B cell (primary cell): ENCODE measurements at regions not wholly inside any gene's neighbourhood (a gene's known extent, or its start where the extent isn't known, plus 50 kb on each side); places are given as distances from the start of the nearest gene placed in this dataset.

Experiments
- ATAC-seq: fragments of 200-7000 bp; cut with Tn5 transposase; one replicate; pipeline ENCODE4 v1.10.0; 2021; ENCODE audit warnings: low read depth, mild to moderate bottlenecking, moderate number of reproducible peaks, moderate library complexity
- CTCF ChIA-PET: fragments of 350-600 bp; sonication (Branson Sonifier 250); formaldehyde crosslinking; loops from one replicate; lab custom pipeline; 2021; ENCODE audit warnings: antibody characterized with exemption, inconsistent platforms; lab: Charles Lee
- POLR2A ChIA-PET: fragments of 350-600 bp; sonication (Branson Sonifier 250); formaldehyde crosslinking; loops from one replicate; lab custom pipeline; 2021; ENCODE audit warnings: antibody characterized with exemption; lab: Charles Lee
- DNase-seq: peaks from one replicate; pipeline ENCODE4 v3.0.0; 2013
- H2AFZ ChIP-seq: 2 replicates; pipeline ENCODE4 v1.6.1; 2012; ENCODE audit warnings: mild to moderate bottlenecking, low read depth, low read length; ENCODE audit not compliant: insufficient read depth, poor library complexity, severe bottlenecking
- H3K27ac ChIP-seq, 2 donors: 1 replicate in 1 of 2; 2 replicates in 1 of 2; pipeline ENCODE4 v1.5.1; 2012 to 2013; ENCODE audit warnings: low read length in 2 of 2, mild to moderate bottlenecking in 2 of 2, moderate library complexity in 1 of 2
- H3K27me3 ChIP-seq, 4 experiments: fragments of 200-600 bp in 1 of 4; sonication (generic) in 1 of 4; replicated peaks in 1 of 4; 1 replicate in 2 of 4; 2 replicates in 2 of 4; pipeline versions ENCODE4 v1.6.1 to v1.7.0; 2013 to 2016; ENCODE audit warnings: low read length in 3 of 4, mild to moderate bottlenecking in 2 of 4, mixed read lengths in 1 of 4, moderate library complexity in 1 of 4; ENCODE audit not compliant: insufficient read depth in 4 of 4, control insufficient read depth in 3 of 4; ENCODE audit errors: control extremely low read depth in 1 of 4
- H3K36me3 ChIP-seq, 2 experiments: replicated peaks in 1 of 2; 1 replicate in 1 of 2; 2 replicates in 1 of 2; pipeline versions ENCODE4 v1.6.1 to v1.7.1; 2013; ENCODE audit warnings: low read length in 1 of 2; ENCODE audit not compliant: insufficient read depth in 2 of 2, control insufficient read depth in 1 of 2; ENCODE audit errors: control extremely low read depth in 1 of 2, extremely low read depth in 1 of 2
- H3K4me1 ChIP-seq, 2 donors: fragments of 200-600 bp in 1 of 2; sonication (generic) in 1 of 2; 1 replicate in 1 of 2; 2 replicates in 1 of 2; pipeline versions ENCODE4 v1.5.1 to v1.6.1; 2013 to 2017; ENCODE audit warnings: low read length in 2 of 2; ENCODE audit not compliant: control insufficient read depth in 2 of 2, insufficient read depth in 2 of 2
- H3K4me2 ChIP-seq: replicated peaks from 2 replicates; pipeline ENCODE3; 2012; ENCODE audit warnings: mild to moderate bottlenecking, low read depth, low read length; ENCODE audit not compliant: poor library complexity, severe bottlenecking
- H3K4me3 ChIP-seq, 5 experiments: fragments of 200-600 bp in 1 of 5; sonication (generic) in 1 of 5; 1 replicate in 3 of 5; 2 replicates in 2 of 5; pipeline versions ENCODE4 v1.5.1 to v1.7.0; 2011 to 2016; ENCODE audit warnings: low read length in 4 of 5, mild to moderate bottlenecking in 4 of 5, low read depth in 2 of 5, control low read depth in 1 of 5, moderate library complexity in 1 of 5; ENCODE audit not compliant: insufficient read depth in 1 of 5; ENCODE audit errors: control extremely low read depth in 1 of 5, extremely low read depth in 1 of 5
- H3K79me2 ChIP-seq: fragments of 200-600 bp; sonication (generic); one replicate; pipeline ENCODE4 v1.6.0; 2016; ENCODE audit warnings: low read length; ENCODE audit not compliant: control insufficient read depth, insufficient read depth
- H3K9ac ChIP-seq: fragments of 200-600 bp; sonication (generic); 2 replicates; pipeline ENCODE4 v1.6.1; 2017; ENCODE audit warnings: mild to moderate bottlenecking, low read length, moderate library complexity
- H3K9me3 ChIP-seq, 3 donors: one replicate each; pipeline versions ENCODE4 v1.6.1 to v1.7.1; 2013; ENCODE audit warnings: low read length in 2 of 3; ENCODE audit not compliant: control insufficient read depth in 2 of 3, insufficient read depth in 1 of 3; ENCODE audit errors: control extremely low read depth in 1 of 3
- H4K20me1 ChIP-seq: 2 replicates; pipeline ENCODE4 v1.6.0; 2012; ENCODE audit warnings: mild to moderate bottlenecking, low read length; ENCODE audit not compliant: insufficient read depth, control insufficient read depth, poor library complexity, severe bottlenecking
- H3K27ac Mint-ChIP-seq: one replicate; pipeline ENCODE4 v1.8.0; 2021; ENCODE audit warnings: mixed read lengths
- H3K27me3 Mint-ChIP-seq: one replicate; pipeline ENCODE4 v1.8.0; 2021; ENCODE audit warnings: mixed read lengths
- H3K4me1 Mint-ChIP-seq: one replicate; pipeline ENCODE4 v1.8.0; 2021; ENCODE audit warnings: mixed read lengths
- H3K4me3 Mint-ChIP-seq: one replicate; pipeline ENCODE4 v1.8.0; 2021; ENCODE audit warnings: mixed read lengths
- H3K9me3 Mint-ChIP-seq: one replicate; pipeline ENCODE4 v1.8.0; 2022; ENCODE audit warnings: mixed read lengths; ENCODE audit not compliant: insufficient read depth
- CTCF ChIP-seq: fragments of 200-600 bp; IDR thresholded peaks from one replicate; pipeline ENCODE4 v1.8.0; 2022; ENCODE audit warnings: antibody characterized with exemption, mild to moderate bottlenecking
- EZH2 ChIP-seq: IDR thresholded peaks from 2 replicates; pipeline ENCODE4 v1.6.1; 2012; ENCODE audit warnings: borderline replicate concordance, low read depth, mild to moderate bottlenecking, moderate library complexity, low read length; ENCODE audit not compliant: insufficient read depth, poor library complexity, severe bottlenecking
- WGBS: methylation state at CpG from one replicate; pipeline ENCODE4 v1.1.5; 2013; ENCODE audit warnings: missing lambda C conversion rate; ENCODE audit not compliant: insufficient coverage; 5-methylcytosine and 5-hydroxymethylcytosine counted together
- intact Hi-C: fragments of 100-400 bp; cut with micrococcal nuclease; formaldehyde crosslinking; loops from one replicate; pipeline ENCODE4 v1.10.0; 2022

GRCh38 chr1:118627435-118627834 lies 360.7 kb downstream of the TBX15 start:
- H3K4me1 ChIP-seq, result no peaks in the 10 kb centered on the region
- TF ChIP-seq EZH2 (no peak), CTCF (no peak)
- no peak overlapping the region for H3K9ac ChIP-seq
- no peak overlapping the region for H3K4me3 ChIP-seq
- POLR2A ChIA-PET, result no interaction called here
- no peak overlapping the region for H2AFZ ChIP-seq
- intact Hi-C loops, result no loop called here
- ATAC-seq, result no peak
- no peak overlapping the region for H3K27ac Mint-ChIP-seq
- no peaks in the 10 kb centered on the region for H3K9me3 ChIP-seq
- H3K27ac ChIP-seq, result no peak overlapping the region
- no peak for DNase-seq
- no peak overlapping the region for H3K4me3 Mint-ChIP-seq
- no peaks in the 10 kb centered on the region for H4K20me1 ChIP-seq
- CTCF ChIA-PET, result no interaction called here
- H3K79me2 ChIP-seq, result no peaks in the 10 kb centered on the region
- H3K36me3 ChIP-seq, result no peaks in the 10 kb centered on the region
- no peaks in the 10 kb centered on the region for H3K27me3 Mint-ChIP-seq
- H3K4me1 Mint-ChIP-seq, result no peaks in the 10 kb centered on the region
- no CpG with 5 or more reads among the region's 2 CpGs for WGBS
- no peak overlapping the region for H3K4me2 ChIP-seq
- no peaks in the 10 kb centered on the region for H3K9me3 Mint-ChIP-seq
- H3K27me3 ChIP-seq, result no peaks in the 10 kb centered on the region

GRCh38 chr1:118621839-118622238 lies 366.3 kb downstream of the TBX15 start:
- Histone ChIP-seq H3K9me3 (peaks cover 0 to 3% (median 0%) of the 10 kb centered on the region in 3 donors), H4K20me1 (no peaks in the 10 kb centered on the region), H3K4me3 (no peak overlapping the region), H3K9ac (no peak overlapping the region), H3K79me2 (no peaks in the 10 kb centered on the region), H3K36me3 (no peaks in the 10 kb centered on the region), H2AFZ (no peak overlapping the region), H3K4me2 (no peak overlapping the region), H3K27ac (no peak overlapping the region), H3K4me1 (no peaks in the 10 kb centered on the region), H3K27me3 (no peaks in the 10 kb centered on the region)
- Mint-ChIP-seq H3K27ac (no peak overlapping the region), H3K4me3 (no peak overlapping the region), H3K27me3 (no peaks in the 10 kb centered on the region), H3K4me1 (no peaks in the 10 kb centered on the region), H3K9me3 (peaks cover 3% of the 10 kb centered on the region)
- ATAC-seq, result no peak
- intact Hi-C loops, result no loop called here
- POLR2A ChIA-PET, result no interaction called here
- no peak for DNase-seq
- CTCF ChIA-PET, result no interaction called here
- no CpG with 5 or more reads among the region's 1 CpG for WGBS
- TF ChIP-seq EZH2 (no peak), CTCF (no peak)
